Uterus (tissue), 2 donors: ENCODE measurements at regions not wholly inside any gene's neighbourhood (a gene's known extent, or its start where the extent isn't known, plus 50 kb on each side); places are given as distances from the start of the nearest gene placed in this dataset.

Experiments
- CTCF ChIP-seq, 4 experiments: fragments of 200-600 bp in 2 of 4; fragments of 450-650 bp in 2 of 4; sonication (generic) in 2 of 4; IDR thresholded peaks; one replicate each; pipeline ENCODE4 v1.5.1; 2016 to 2019; ENCODE audit warnings: antibody characterized with exemption in 4 of 4, mild to moderate bottlenecking in 2 of 4, moderate library complexity in 1 of 4
- POLR2A ChIP-seq, 2 donors: fragments of 450-650 bp; IDR thresholded peaks; one replicate each; pipeline ENCODE4 v1.6.1; 2016; ENCODE audit warnings: antibody characterized with exemption in 2 of 2, mild to moderate bottlenecking in 1 of 2, moderate library complexity in 1 of 2

- TF ChIP-seq CTCF (IDR thresholded peaks at IDR 0.05) (no peak), POLR2A (IDR thresholded peaks at IDR 0.05) (no peak)
Measured at GRCh38 chr15:39301589-39301999, 279.3 kb upstream of the THBS1 start.
